HG03108 (cell line): ENCODE measurements at regions not wholly inside any gene's neighbourhood (a gene's known extent, or its start where the extent isn't known, plus 50 kb on each side); places are given as distances from the start of the nearest gene placed in this dataset.

Experiments used
- ATAC-seq: cut with Tn5 transposase; IDR thresholded peaks from one replicate; pipeline ENCODE4 v1.9.1; 2021; ENCODE audit warnings: moderate library complexity; ENCODE audit not compliant: unreplicated experiment

DNA sequence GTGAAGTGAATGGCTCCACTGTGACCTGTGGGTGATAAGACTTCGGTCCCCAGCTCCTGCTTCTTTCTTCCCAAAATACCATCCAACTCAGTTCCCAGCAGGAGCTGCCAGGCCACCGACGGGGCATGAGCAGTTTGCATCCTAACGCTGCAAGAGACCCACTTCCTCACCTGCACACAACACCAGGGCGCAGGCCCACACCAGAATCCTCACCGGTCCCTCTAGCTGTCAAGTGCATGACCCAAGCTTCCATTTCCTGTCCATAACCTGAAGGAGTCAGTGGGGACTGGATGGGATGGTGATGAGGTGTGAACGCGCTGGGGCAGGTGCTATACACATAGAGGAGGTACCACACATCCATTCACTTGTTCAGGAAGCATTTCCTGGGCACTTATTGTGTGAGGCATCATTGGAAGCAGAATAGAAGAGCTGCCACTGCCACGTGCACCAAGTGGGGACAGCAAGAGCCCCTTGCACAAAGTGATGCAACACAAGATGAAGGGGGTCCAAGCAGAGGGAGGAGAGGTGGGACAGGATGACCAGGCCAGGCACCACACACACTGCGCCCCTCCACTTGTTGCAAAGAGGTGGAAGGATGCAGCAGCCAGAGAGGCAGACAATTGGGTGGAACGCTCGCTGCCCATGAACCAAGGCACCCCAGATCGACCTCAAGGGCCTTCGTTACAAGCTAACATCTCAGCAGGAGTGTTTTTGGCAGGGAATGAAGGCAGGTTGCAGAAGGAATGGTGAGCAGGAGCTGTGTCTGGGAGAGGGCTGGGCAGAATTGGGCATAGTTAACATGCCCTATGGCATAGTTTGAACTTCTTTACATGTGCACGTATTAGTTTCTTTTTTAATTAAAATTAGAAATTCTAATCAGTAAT lies 605.8 kb upstream of the MGMT start:
- no peak for ATAC-seq

DNA sequence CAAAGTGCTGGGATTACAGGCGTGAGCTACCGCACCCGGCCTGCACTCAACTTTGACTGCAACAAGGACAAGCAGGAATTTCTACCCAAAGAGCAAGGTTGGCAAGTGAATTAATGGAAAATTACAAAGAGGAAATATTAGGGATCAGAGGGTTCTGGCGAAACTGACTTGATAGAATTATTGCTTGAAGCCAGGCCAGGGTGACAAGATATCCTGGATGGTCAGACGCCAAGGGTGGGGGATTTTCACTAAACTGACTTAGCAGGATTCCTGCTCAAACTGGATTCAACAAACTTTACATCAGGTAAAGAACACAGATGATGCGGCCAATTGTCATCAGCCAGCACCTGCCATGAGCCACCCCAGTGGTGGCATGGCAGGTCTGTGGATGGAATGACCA lies 603.6 kb upstream of the MGMT start:
- no peak for ATAC-seq

DNA sequence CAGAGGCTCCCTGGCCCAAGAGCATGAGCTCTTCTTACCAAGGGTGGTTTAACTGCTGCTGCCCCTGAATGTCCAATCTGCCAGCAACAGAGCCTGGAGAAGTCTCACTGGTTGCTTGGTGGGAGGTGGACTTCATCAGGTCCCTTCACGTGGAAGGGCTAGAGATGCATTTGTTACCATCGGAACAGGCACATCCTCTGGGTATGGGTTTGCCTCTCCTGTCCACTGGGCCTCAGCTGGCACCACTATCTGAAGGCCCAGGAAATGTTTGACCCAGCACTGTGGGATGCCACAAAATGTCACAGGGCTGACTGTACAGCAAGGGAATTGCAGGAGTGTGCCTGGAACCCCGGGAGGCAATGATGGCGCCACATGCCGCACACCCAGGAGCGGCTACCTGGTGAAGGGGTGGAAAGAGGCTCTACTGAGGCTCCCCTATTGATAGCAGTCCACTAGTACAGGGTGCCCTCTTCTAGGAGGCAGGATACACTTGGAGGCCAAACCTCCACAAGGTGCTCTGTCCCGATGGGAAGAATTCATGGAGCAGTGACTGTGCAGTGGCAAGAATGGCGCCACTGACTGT lies 603.1 kb upstream of the MGMT start:
- ATAC-seq: no peak

DNA sequence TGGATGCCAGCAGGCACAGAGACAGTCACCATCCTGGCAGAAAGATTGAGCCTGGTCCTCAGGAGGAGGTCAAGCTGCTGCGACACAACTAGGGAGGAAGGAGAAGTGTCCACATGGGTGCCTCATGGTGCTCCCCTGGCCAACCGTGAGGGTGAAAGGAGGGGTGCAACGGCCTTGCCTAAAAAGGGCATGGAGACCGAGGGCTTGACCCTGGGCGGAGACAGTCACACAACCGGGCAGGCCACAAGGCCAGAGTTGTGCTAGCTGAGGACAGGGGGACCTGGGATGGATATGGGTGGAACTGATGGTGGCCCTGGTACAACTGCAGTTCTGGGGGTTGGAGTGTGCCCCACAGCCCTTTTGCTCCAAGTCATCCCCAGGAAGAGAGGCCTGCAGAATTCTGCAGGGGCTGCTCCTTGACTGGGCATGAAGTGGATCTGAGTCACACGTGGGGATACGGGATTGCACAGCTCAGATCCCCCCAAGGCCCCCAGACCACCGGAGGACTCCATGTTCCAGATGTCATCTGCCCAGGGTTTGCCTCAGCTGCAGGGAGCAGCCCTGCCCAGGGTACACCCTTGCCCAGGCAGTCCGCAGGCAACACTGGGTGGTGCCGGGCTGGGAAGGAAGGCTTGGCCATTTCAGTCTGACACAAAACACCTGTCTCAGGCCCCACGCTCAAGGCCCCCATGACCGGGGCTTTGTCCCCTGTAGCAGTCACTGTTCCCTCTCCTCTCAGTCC lies 602.3 kb upstream of the MGMT start:
- ATAC-seq: no peak

DNA sequence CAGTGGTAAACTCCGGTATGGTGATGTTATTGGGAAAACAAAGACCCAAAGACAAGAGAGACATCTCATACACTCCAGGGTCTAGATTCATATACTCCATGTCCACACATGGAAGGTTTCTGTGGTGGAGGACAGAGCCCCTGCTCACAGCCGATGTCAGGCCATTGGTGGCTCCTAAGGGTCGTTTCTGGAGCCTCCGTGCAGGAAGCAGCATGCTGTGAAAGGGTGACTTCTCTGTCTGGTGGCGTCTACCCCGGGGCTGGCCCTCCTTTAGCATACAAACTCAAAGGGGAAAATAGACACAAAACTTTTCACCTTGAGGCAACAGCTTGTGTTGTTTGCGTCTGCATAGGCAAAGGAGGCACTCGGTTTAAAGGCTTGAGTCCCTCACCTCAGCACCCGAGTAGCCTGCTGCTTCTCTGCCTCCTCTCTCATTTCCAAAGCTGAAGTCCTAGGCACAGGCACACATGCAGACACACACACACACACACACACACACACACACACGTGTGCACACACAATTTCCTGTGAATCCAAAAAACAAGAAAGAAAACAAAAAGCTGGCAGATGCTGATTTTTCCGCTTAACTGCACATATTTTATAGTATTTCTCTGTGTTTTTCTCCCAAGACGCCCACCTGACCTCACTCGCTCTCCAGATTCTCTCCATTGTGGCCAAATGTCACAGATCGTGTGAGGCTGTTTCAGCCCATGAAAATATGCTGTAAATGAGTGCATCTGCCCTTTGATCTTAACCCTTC lies 601.4 kb upstream of the MGMT start:
- ATAC-seq: no peak

DNA sequence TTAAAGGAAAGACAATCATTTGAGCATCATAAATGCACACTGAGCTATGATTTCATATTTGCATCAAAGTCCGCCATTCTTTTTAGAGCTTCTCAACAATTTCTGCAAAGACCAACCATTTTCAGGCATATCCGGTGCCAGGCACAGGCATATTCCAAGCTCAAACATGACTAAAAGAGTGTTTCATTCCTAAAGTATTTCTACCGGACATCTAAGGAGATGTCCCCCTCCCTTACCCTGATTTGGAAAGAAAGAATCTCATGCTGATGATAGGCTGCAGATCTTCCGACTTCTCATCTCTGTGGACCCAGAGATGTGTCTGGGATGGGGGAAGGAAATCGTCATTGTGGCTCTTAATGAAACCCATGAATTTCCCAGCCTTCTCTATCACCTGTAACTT lies 600.5 kb upstream of the MGMT start:
- ATAC-seq: no peak

DNA sequence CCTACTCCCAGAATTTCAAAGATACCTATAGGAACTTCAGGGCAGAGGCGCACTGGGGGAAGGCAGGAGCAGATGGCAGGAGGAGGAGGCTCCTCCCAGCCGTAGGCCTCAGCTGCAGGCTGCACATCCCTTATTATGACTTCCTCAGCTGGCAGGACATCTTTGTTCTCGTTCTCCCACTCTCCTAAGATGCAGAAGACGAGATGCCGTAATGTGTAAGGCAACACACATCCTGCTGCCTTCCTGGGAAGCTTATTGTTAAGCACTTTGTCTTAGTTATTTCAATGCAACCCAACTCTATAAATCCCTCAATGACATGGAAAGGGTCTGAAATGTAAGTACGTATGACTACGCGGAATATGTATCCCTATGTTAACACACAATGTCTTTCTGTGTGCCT lies 599.8 kb upstream of the MGMT start:
- no peak for ATAC-seq

DNA sequence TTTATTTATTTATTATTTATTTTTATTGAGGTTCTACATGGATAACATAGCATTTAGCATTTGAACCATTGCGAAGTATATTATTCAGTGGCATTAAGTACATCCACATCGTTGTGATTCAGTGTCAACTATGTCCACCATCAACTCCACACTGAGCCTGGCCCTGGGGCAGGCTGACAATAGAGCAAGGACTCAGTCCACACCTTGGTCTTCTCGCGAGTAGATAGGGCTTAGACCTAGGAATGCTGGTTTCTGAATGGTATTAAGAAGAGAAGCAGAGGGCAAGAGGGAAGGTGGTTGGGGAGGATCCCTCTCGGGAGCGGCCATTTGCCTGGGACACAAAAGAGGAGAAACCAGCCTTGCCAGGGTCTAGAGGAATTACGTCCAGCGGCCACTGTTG lies 599.2 kb upstream of the MGMT start:
- no peak for ATAC-seq

DNA sequence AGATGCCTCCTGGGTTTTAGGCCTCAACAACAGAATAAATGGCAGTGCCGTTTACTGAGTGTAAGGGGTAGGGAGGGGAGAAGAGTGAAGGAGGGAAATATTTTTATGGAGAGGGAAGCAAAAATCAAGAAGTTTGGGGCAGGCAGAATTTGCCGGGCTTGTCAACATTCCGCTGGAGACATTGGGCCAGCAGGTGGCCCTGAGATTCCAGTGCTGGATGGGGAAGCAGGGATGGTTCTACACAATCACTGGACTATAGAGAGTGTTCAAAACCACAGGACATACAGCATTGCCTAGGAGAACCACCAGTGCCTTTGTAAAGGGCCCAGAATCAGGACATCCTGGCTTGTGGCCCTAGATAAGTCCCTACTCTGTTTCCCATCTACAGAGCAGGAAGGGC lies 598.6 kb upstream of the MGMT start:
- no peak for ATAC-seq

DNA sequence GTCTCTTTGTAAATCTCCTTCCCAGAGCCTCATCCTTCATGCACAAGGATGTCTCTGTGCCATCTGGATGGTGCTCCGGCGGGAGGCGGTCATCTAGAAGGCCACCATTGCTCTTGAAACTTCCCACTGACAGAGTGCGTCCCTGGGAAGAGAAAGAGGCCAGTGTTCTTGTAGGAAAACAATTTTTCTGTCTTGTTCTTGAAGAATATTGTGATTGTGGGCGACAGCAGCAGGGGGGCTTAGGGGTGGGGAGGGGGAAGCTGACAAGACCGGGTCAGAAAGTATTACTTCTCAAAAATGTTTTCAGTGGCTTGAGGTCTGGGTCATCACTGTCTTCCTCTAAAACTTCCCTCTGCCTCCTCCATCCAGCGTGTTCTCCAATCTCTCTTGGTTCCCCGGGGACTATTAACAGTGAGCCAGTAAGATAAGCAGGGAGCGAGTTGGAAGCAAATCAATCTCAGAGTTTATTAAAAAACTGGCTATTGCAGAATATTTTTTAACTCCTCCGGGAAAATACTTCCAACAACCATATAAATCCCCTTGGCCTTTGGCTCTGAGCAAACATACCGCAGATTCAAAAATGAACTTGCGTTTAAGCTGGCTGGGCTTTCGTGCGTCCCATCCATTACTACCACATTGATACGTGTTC lies 597.8 kb upstream of the MGMT start:
- ATAC-seq: no peak

DNA sequence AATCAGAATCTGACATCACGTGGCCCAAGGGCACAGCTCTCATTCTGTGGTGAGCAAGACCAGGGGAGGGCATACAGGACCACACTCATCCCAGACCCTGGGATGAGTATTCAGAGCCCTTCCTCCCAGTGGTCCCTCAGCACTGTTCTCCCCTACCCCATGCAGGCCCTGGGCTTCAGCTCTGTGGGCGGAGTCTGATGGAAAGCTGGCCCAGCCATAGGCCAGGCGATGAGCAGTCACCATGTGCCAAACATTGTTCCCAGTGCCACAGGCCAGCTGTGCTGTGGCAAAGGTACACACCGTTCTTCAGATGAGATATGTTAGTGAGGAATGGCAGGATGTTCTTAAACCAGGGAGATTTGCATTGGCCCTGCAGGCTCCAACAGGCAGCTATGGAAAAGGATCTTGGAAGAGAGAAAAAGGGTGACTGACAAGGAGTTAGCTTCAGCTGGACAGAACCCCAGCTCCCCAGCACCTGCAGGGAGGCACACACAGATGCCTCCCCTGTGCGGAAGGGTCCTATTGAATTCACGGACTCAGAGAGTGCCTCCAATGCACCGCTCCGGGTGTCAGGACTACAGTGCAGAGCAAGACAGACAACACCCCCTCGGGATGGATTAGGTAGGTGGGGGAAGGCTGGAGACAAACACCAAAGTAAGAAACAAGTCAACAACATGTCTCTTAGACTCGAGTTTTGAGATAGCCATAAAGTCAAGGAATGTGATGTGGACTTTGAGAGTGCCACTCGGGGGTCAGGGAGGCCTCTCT lies 596.0 kb upstream of the MGMT start:
- no peak for ATAC-seq

DNA sequence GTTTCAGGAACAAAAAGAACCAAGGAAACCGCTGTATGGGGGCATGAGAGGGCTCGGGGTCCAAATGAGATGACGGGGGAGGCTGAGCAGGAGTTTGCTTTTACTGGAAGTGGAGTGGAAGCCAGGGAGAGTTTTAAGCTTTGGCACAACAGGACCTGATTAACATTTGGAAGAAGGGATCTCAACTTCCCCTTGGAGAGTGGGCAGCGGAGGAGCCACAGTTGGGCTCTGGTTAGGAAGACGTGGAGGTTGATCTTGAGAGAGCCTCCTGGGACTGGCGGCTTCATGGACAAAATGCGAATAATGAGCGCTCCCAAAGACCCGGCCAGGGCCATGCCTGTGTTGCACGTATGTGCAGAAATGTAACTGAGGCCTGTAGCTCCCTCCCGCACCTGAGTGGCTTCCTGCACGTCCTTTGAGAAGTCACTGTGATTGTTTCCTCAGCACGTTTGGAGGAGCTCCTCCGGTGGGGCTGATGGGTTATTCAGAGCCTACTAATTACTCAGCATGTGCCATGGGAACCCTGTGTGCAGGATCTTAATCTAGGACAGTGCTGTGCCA lies 595.3 kb upstream of the MGMT start:
- no peak for ATAC-seq

DNA sequence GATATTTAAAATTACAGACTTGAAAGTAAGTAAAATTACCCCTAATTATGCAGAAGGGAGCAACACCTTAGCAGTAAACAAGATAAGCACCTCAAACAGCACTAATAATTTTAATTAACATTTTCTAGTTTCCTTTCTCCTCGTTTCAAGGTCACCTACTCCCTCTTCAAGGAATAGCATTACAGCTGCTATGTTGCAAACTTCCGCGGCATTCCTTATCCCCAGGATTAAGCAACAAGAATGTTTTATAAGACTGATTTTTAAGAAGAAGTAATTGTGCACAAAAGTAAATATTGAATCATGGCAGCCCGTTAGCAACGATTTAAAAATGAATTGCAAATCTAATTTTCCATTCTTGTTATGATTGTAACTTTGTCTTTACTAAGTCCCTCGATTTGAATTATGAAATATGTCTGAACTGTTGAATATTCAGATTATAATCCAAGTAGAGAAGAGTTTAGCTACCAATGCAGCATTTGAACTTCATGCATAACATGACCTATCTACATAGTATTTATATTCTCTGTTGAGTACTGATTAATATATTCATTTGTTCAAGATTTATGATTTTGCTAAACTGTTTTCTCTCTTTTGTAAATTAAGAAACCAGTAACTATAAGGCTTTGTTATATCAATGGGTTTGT lies 593.5 kb upstream of the MGMT start:
- no peak for ATAC-seq

DNA sequence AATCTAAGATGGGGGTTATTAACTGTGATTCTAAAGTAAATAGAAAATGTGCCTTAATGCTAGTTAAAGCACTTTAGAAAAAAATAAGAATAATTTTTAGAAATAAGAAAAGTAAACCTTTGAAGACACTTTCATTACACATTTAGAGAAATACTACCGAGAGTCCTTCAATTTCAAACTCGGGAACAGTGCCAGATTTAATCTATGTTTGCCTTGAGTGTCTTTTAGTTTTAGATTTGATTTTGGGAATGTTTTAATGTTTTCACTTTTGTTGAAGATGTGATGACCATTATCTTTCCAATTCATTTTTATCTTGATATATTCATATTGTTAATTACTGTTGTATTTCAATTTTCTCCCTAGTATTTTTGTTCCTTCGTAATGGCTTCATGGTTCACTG lies 592.7 kb upstream of the MGMT start:
- no peak for ATAC-seq

DNA sequence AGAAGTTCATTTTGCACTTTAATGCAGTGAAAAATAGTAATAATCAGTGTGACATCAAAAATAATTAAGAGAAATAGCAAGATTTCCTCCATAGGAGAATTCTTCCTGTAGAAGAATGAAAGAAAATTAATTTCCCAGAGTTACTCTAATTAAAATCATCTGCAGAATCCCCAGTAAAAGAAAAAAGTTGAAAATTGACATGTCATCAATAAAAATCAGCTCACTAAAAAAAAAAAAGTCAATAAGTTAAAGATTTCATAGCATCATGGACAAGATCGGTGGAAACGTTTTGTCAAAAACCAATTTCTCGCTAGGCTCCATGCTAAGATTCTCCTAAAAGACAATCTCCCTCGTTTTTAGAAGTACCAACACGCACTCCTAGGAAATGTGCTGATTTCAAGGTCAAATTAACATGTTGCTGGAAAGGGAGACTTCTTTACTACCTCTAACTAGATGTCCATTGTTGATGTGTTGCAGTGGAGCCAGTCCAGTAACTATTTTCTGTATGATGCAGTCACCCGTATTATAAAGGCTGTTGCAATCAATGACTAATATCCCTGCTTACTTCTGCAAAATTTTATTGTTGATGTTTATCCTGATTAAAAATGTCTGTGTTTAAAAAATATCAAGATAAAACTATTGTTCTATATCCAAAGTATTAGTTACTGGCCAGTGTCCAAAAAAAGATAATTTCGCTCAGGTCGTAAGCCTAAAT lies 591.9 kb upstream of the MGMT start:
- ATAC-seq: no peak

DNA sequence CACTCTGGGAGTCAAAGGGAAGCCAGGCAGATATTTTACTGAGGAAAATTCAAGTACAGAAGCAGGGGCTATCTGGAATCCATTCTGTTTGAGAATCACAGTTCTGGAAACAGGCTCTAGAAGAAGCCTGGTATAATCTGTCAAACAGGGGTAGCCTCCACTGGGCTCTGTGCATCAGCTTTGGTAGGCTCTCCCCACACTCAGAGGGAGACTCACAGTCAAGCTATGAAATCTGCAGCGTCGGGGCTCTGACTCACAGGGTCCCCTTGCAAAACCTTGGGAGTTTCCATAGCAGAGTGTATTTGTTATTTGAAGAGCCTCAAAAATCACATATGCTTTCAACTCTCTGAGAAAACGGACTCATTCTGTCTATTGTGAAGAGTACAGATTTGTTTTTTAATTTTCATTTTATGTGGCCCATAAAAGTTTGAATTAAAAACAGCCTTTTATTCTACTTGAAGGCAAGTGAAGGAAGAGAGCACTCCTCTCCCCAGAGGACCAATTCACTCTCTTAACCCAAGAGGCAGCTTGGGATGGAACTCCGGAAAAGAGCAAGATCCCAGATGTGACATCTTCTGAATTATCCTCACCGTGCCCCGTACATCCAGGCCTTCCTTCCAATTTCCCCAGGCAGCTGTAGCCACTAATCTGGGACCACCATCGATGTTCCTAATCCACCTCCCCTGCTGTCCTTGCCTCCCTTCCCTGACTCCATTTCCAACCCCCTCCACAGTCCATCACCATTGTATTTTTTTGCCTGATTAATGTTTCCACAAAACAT lies 590.9 kb upstream of the MGMT start:
- no peak for ATAC-seq

DNA sequence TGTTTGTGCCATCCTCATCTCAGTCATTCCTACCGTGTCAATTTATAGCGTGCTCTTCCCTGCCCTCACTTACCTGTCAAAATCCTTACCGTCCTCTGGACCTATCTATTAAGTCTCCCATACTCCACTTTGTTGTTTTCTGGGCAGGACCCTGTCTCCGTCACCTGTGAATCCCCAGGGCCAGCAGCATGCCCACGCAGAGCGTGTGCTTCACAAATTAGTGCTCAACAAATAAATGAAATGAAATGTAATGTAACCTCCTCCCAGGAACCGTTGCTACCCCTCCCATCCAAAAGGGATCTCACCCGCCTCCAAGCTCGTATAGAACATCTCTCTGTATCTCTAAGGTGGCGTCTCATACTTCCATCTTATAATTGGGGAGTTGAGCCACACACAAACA lies 589.9 kb upstream of the MGMT start:
- no peak for ATAC-seq

DNA sequence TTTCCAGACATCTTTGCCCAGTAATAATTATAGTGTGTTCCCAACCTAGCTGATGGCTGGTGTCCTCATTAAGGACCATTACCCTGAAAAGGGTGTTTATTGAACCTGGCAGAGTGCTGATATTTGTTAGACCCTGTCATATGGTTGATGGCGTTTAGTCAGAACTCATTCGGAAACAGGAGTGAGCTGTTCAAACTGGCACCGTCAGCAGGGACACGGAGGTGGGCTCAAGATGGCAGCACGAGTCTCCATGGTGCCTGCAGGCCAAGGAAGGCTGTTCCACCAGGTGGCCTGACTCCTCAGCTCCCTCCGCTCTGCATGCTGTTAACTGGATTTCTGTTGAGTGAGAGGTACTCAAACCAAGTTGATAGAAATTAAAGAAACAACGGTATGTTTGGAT lies 589.1 kb upstream of the MGMT start:
- no peak for ATAC-seq
